NCI-H128 (cell line): ENCODE measurements at regions not wholly inside any gene's neighbourhood (a gene's known extent, or its start where the extent isn't known, plus 50 kb on each side); places are given as distances from the start of the nearest gene placed in this dataset.

Experiments
- DNase-seq: peaks from one replicate; lab custom pipeline; 2025; ENCODE audit not compliant: unreplicated experiment; lab: John Stamatoyannopoulos, UW

- peak; percentile 20 for DNase-seq
Observed at GRCh38 chr2:42906557-42907411, 114.4 kb upstream of the HAAO start.

- DNase-seq = no peak
Observed at GRCh38 chr2:42906111-42906556, 113.8 kb upstream of the HAAO start.

- no peak for DNase-seq
Observed at GRCh38 chr2:42905341-42906110, 113.1 kb upstream of the HAAO start.

GRCh38 chr2:42904576-42904876 is 112.1 kb upstream of the HAAO start:
- DNase-seq = no peak

GRCh38 chr2:42903821-42904575 is 111.6 kb upstream of the HAAO start:
- DNase-seq = peak; percentile 27

- no peak for DNase-seq
Observed at GRCh38 chr2:42902939-42903709, 110.7 kb upstream of the HAAO start.

- DNase-seq = no peak
Observed at GRCh38 chr2:42901076-42901640, 108.8 kb upstream of the HAAO start.

GRCh38 chr2:42900289-42900891 is 108.0 kb upstream of the HAAO start:
- no peak for DNase-seq

GRCh38 chr2:42897358-42897757 is 105.0 kb upstream of the HAAO start:
- DNase-seq = no peak

- DNase-seq = no peak
Observed at GRCh38 chr2:42895791-42896135, 103.4 kb upstream of the HAAO start.

GRCh38 chr2:42895134-42895790 is 102.9 kb upstream of the HAAO start:
- no peak for DNase-seq

- no peak for DNase-seq
Observed at GRCh38 chr2:42893047-42893758, 100.8 kb upstream of the HAAO start.

GRCh38 chr2:42890791-42891355 is 98.5 kb upstream of the HAAO start:
- no peak for DNase-seq

- no peak for DNase-seq
Observed at GRCh38 chr2:42888321-42889245, 96.2 kb upstream of the HAAO start.

GRCh38 chr2:42886921-42887320 is 94.5 kb upstream of the HAAO start:
- no peak for DNase-seq

GRCh38 chr2:42882756-42883155 is 90.4 kb upstream of the HAAO start:
- no peak for DNase-seq

- no peak for DNase-seq
Observed at GRCh38 chr2:42881732-42882131, 89.3 kb upstream of the HAAO start.
